Activated CD4-positive, alpha-beta T cell treated with anti-CD3 and anti-CD28 coated beads, Interleukin-10, Interleukin-2, amounts not matched to agents 100 ng/mL and 50 ng/mL, durations not matched to agents 16 hours and 8 hours (primary cell): ENCODE measurements at regions not wholly inside any gene's neighbourhood (a gene's known extent, or its start where the extent isn't known, plus 50 kb on each side); places are given as distances from the start of the nearest gene placed in this dataset.
"Not testable (repeated sequence)": the region's sequence is repeated elsewhere in the genome, so short reads cannot be mapped to it uniquely, and the experiment has no call there.

Experiments
- DNase-seq: peaks from one replicate; pipeline ENCODE4 v3.0.0-alpha.2; 2020

DNA sequence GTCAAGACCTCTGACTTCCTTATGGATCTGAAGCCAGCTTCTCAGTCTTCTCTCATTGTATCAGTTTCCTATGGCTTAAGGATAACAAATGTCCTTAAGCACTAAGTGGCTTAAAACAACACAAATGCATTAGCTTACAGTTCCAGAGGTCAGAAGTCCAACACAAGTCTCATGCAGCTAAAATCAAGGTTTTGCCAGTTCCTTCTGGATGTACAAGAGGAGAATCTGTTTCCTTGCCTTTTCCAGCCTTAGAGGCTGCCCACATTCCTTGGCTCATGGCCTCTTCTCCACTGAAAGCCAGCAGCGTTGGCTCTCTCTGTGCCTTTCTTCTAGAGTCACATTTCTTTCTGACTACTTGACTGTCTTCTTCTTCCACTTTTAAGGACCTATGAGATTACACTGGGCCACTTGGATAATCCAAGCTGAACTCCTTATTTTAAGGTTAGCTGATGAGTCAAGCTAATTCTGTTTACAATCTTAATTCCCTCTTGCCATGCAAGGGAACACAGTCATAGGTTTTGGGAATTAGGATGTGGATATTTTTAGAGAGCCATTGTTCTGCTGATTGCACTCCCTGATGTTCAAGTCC lies 179.0 kb downstream of the BCAS1 start:
- DNase-seq = no peak

DNA sequence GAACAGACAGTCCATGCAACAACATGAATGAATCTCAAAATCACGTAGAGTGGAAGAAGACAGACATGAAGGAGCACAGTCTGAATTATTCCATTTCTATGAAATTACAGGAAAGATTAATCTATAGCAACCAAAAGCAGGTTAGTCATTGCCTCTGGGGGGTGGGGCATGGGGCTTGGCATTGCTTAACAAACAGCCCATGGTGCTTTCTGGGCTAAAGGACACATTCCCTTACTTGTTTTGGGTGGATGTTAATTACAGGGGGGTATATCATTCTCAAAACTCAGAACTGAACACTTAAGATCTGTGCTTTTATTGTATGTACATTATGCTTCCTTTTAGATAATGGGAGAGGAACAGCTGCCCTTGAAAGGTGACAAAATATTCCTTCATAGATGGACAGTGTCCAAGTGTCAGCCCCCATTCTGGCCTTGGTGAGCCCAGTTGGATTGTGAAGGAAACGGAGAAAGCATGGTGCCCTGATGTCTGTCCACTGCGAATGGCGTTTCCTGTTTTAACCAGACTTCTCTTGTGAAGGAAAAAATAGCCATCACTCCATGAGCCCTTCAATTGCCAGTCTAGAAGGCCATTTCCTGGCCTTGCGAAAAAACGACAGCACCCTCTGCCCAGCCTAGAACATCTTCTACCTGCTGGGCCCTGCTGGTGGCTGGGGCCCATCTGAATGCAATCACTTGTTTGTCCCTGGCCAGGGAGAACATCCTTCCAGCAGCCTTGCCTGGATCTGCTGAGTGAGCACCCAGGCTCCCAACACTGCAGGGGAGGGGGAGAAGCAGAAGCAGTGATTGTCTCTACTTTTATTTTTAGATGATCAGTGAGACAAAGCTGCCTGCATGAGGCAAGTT lies 179.7 kb downstream of the BCAS1 start:
- no peak for DNase-seq

DNA sequence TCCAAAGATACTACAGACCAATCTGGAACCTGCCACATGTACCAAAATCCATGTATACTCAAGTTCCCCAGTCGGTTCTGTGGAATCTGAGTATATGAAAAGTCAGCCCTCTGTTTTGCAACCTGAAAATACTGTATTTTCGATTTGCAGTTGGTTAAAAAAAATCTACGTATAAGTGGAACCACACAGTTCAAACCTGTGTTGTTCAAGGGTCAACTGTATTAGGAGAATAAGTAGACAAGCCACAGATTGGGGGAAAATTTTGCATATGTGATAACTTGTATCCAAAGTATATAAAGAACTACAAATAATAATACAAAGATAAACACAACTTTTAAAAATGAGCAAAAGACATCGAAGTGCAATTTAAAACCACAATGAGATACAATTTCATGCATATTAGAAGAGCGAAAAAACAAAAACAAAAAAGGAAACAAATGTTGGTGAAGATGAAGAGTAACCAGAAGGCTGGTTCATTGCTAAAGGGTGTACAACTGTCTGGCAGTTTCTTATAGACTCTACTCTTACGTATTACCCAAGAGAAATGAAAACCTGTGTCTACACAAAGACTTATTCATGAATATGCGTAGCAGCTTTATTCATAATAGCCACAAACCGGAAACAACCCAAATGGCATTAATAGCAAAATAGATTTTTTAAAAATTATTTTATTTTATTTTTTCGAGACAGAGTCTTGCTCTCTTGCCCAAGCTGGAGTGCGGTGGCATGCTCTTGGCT lies 180.8 kb downstream of the BCAS1 start:
- DNase-seq = no peak

DNA sequence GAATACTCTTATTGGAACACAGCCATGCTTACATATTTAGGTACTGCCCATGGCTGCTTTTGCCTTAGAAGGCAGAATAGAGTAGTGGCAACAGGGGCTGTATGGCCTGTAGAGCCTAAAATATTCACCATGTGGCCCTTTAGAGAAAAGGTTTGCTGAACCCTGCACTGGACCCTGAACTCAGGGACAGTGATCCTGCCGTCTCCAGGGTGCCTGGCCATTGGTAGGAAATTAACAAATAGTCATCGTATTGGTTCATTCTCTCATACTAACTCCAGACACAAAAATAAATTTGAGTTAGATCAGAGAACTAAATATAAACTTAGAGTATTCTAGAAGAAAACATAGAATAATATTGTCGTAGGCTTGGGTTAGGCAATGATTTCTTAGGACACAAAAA lies 181.4 kb downstream of the BCAS1 start:
- DNase-seq = no peak

DNA sequence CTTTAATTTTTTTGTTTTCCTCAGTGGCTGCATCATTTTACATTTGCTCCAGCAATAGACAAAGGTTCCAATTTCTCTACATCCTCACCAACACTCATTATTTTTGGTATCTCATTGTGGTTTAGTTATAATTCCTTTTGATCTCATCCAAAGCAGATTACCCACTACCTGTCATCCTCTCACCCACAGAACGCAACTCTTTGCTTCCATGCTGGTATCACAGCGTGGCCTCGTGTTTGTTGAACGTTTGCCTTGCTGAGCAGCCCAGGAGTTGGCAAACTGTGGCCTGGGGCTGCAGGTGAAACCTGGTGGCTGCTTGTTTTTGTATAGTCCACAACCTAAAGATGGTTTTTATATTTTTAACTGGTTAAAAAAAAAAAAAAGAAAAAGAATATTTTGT lies 181.9 kb downstream of the BCAS1 start:
- no peak for DNase-seq

DNA sequence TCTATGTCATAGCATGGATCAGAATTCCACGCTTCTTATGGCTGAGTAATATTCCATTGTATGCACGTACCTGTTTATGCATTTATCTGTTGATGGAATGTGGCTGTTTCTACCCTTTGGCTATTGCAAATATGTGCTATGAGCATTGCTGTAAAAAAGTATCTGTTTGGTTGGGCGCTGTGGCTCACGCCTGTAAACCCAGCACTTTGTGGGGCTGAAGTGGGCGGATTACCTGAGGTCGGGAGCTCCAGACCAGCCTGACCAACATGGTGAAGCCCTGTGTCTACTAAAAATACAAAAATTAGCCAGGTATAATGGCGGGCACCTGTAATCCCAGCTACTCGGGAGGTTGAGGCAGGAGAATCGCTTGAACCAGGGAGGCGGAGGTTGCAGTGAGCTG lies 182.4 kb downstream of the BCAS1 start:
- no peak for DNase-seq

DNA sequence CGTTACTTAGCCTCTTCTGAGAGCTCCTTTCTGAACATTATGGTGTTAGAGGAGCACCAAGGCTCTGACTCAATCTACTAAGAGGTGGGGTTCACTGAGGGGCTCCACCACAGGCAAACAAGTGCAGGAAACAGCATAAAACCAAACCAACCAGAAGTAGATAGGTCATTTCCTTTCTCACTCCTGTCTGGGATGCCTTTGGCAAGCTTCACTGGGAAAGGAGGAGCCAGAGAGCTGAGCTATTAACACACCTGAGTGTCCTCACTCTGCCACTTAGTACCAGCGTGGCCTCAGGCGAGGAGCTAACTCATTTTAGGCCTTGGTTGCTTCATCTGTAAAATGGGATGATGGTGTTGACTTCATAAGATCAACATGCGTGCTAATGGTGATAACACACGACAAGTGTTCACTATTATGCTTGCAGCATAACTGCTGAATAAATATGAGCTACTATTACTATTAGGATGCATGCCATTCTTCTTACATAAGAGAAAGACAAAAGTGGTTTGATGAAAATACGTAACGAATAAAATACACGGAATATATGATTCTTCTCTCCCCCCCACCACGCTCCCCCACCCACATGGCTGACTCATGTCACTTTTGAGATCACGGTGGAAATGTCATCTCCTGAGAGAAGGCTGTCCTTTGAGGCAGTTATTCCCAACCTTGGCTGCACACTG lies 185.4 kb downstream of the BCAS1 start:
- peak; percentile 40 for DNase-seq

DNA sequence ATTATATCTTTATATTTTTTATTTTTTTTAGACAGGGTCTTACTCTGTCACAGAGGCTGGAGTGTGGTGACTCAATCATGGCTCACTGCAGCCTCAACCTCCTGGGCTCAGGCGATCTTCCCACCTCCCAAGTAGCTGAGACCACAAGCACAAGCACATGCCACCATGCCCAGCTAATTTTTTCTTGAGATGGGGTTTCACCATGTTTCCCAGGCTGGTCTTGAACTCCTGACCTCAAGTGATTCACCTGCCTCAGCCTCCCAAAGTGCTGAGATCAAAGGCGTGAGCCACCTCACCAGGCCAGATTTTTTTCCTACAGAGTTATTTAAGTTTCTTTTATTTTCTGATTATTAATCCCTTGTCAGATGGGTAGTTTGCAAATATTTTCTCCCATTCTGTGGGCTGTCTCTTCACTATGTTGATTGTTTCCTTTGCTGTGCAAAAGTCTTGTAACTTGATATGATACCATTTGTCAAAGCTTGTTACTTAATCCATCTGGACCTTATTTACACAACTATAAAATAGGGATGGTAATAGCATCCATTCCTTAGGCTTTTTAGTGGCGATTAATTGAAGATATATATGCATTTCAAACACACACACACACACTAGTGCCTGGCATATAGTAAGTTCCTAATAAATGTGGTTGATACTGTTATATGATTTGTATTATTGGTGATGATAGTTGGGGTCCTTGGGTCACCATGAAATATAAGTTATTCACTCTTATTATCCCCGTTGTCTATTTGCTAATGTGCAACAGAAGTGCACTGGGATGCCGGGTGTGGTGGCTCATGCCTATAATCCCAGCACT lies 187.1 kb downstream of the BCAS1 start:
- no peak for DNase-seq

DNA sequence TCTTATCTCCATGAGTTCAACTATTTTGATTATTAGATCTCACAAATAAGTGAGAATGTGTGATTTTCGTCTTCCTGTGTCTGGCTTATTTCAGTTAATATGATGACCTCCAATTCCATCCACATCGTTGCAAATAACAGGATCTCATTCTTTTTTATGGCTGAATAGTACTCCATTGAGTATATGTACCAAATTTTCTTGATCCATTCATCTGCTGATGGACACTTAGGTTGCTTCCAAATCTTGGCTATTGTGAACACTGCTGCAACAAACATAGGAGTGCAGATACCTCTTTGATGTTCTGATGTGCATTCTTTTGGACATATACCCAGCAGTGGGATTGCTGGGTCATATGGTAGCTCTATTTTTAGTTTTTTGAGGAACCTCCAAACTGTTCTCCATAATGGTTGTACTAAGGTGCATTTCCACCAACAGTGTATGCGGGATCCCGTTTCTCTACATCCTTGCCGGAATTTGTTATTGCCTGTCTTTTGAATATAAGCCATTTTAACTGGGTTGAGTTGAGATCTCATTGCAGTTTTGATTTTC lies 187.9 kb downstream of the BCAS1 start:
- DNase-seq = not testable (repeated sequence)

DNA sequence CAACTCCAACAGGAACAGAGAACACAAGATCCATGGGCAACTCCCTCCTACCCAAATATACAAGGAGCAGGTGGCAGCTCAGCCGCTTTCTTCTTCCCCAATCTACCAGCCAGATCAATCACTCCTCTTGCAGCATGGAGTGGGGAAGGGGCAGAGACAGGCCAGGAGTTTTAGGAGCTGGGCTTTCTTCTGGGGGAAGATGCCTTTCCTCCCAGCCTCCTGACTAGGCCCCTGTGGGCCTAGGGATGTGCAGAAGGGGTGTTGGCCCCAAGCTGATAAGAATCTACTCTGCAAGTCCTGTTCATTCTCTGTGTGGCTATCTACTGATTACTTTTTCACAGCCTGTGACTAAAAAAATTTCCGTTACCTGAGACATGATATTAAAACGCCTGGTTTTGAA lies 189.0 kb downstream of the BCAS1 start:
- no peak for DNase-seq

DNA sequence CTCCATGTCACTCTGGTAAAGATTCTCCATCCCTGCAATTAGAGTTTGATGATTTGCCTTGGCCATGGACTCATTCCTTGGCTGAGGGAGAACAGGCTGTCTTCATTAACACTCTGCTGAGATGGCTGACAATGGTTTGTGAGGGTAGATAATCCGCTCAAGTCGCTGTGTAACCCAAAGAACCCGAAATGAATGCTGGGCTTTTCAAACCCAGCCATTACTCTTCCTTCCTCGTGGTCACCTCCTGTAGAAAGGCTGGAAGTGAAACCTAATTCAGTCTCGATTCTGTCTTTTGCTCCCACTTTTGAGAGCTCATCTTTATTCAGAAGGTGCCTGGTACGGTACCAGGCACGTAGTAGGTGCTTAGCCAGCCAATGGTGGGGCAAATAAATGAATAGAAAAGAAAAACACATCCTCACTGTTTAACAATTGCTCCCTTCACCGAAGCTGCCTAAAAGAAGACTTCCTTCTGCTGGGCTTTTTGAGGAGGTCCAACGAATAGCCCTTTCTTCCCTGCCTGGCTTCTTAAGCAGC lies 190.2 kb downstream of the BCAS1 start:
- DNase-seq = no peak

DNA sequence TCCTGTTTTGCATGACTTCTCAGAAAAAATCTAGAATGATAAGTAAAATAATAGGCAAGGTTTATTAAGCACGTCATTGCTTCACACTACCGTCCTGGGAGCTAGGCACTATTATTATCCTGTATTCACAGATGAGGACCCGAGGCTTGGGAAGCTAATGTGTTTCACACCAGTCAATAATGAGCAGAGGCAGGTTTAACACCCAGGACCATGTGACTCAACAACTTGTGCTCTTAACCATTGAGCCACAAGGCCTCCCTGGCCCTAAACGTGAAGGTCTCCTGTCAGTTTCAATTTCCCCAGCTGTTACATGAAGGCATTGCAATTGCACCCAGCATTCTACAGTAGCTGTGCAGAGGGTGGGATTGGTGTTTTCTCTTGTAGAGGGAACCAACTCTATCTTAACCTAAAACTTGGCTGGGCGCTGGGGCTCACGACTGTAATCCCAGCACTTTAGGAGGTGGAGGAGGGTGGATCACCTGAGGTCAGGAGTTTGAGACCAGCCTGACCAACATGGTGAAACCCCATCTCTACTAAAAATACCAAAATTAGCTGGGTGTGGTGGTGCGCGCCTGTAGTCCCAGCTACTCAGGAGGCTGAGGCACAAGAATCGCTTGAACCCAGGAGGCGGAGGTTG lies 191.2 kb downstream of the BCAS1 start:
- DNase-seq = no peak

DNA sequence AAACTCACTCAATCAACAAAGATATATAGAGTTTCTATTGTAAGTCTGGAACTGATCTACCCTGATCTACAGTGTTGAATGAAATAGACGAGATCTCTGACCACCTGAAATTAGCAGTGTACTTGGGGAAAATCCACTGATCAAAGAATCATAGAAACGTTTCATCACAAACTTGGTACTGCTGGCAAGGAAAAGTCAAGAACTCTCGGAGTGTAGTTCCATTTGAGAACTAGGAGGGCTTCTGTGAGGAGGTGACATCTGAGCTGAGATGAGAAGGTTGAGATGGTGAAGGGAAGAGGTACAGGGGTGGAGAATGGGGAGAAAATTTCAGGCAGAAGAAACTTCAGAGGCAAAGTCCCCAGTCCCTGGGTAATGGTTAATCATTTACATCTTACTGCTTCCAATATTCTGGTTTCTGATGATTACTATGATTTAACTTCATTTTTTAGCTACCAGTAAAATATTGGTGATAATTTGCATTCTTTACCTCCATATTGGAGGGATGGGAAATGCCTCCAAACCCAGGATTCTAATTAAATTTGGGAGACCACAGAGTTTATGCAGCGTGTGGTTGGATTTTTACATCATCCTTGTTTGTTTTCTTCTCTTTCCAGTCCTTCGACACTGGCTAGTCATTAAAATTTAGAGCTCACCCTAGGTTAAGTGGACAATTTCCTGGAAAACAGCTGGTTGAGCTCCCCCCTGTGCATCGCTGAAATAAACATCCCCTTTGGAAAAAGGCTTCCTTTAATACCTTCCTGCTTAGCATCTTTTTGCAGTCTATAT lies 191.9 kb downstream of the BCAS1 start:
- DNase-seq = no peak

DNA sequence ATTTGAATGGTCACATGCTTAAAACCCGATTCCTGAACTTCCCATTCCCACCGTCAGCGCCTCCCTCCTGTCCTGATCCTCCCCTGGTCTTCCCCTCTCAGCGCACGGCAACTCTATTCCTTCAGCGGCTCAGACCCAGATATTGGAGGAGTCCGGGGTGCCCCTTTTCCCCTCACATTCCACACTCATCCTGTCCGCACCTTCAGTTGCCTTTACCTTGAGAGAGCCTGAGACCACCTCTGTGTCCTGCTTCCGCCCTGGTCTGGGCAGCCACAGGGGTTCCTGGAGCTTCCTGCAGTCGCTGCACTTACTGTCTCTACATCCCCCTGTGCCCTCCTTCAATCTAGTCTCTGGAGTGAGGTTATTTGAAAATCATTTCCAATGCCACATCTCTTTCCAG lies 193.4 kb downstream of the BCAS1 start:
- DNase-seq = no peak

DNA sequence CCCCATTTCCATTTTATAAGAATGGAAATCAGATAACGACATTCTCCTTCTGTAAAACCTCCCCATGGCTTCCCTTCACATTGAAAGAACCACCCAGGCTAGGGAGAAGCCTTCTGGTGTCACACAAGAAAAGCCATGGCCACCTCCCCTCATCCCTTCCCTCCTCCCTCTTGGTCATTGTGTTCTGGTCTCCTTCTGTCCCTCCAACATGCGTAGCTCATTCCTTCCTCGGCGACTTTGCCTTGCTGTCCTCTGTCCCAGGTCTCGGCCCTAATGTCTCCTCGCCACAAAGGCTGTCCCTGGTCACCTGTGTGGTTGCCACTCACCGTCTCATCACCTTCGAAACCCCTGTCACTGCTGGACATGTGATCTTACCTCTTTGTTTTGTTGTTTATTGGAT lies 193.9 kb downstream of the BCAS1 start:
- DNase-seq = no peak

DNA sequence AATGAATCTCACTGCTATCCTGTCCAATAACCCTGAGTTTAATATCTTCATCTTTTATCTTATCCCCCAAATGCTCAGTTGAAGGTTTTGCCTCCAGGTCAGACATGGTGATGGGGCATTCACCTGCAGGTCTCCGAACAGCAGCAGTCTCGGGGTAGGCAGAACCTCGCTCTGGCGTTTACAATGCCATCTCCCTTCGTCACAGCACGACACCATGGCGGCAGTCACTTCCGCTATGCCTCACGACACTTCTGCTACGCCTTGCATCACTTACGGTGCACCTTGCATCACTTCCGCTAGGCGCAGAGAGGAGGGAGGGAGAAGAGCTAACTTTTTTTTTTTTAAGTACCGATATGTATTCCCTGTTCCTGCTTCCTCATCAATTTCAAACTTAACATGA lies 194.9 kb downstream of the BCAS1 start:
- no peak for DNase-seq

DNA sequence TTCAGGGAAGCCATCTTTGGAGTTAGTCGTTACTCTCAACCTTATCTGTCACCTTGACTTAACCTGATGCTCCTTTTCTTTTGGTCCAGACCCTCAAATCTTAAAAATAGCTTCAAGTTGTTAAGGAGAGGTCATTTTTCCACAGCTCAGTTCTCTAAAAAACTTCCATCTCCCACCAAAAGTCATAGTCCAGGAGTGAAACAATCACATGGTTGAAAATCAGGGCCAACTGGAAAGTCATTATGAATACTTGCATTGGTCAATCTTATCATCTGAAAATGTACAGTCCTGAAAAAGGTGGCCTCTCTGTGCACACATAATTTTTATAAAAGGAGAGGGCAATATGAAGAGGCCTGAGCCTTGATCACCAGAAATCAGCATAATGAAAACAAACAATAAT lies 195.7 kb downstream of the BCAS1 start:
- no peak for DNase-seq

DNA sequence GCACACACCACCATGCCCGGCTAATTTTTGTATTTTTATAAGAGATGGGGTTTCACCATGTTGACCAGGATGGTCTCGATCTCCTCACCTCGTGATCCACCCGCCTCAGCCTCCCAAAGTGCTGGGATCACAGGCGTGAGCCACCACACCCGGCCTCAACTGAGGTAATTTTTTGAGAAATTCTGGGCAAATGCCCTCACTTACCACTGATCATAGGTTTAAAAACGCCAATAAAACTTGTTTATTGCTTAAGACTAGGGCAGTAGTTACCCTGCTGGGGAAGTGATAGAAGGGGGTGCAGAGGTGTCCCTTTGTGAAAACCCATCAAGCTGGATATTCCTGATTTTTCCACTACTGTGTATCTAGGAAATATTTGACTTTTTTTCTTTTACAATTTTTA lies 196.3 kb downstream of the BCAS1 start:
- DNase-seq = no peak

DNA sequence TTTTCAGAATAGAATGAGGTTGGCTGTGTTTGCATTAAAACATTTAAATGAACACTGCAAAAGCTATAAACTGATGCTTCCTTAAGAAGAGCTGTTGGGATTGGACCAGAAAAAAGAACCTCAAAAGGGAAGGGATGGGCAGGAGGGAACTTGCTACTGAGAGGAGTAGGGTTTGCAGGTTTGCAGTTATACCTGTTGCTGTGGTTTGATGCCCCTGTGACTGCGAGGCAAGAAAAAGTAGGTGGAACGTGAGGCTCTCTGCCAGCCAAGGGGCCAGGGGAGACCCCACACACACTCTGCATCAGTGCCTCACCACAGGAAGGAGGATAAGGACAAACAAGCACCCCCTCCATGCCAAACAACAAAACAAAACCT lies 197.2 kb downstream of the BCAS1 start:
- DNase-seq = no peak

DNA sequence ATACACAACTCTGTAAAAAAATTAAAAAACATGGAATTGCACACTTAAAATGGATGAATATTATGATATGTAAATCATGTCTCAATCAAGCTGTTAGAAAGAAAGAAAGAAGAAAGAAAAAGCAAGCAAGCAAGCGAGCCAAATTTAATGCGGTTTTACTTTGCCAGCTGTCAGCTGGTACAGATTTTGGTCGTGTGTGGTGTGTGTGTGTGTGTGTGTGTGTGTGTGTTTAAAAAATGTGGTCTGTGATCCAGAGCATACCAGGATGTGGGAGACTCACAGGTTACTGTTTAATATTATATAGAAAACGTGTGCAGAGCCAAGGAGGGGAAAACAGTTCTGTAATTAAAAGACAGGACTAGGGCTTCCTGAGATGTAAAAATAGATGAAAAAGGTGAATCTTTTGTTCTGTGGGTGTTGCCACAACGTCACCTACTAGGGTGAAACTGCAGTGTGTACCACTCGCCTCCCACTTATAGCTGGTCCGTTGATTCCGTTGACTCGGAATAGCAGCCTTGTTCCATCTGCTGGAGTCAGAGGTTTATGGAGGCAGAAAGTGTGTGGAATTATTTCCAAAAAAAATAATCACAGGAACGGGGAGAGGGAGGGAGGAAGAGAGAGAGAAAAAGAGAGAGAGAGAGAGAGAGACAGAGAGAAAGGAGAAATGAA lies 197.7 kb downstream of the BCAS1 start:
- peak; percentile 72 for DNase-seq
